ENCODE measurements at regions not wholly inside any gene's neighbourhood (a gene's known extent, or its start where the extent isn't known, plus 50 kb on each side); places are given as distances from the start of the nearest gene placed in this dataset.

DNA sequence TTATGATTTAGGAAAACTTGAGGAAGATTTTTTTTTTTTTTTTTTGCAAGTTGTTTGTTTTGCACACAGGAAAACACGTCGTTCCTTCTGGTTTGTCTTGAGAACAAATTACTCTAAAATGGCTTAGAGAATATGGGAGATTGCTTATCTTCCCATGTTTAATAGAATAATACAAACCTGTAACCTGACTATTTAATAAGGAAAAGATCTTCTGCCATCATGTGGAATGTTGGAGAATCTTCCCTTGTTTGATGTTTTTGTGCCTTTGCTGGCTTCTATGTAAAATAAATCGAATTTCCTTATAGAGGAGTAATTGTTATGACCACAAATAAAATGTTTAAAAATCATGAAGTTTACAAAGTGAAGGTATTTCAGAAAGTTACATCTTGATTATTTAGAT, 818.8 kb downstream of the GATA3 start:
- TF ChIP-seq, protein P1, sequence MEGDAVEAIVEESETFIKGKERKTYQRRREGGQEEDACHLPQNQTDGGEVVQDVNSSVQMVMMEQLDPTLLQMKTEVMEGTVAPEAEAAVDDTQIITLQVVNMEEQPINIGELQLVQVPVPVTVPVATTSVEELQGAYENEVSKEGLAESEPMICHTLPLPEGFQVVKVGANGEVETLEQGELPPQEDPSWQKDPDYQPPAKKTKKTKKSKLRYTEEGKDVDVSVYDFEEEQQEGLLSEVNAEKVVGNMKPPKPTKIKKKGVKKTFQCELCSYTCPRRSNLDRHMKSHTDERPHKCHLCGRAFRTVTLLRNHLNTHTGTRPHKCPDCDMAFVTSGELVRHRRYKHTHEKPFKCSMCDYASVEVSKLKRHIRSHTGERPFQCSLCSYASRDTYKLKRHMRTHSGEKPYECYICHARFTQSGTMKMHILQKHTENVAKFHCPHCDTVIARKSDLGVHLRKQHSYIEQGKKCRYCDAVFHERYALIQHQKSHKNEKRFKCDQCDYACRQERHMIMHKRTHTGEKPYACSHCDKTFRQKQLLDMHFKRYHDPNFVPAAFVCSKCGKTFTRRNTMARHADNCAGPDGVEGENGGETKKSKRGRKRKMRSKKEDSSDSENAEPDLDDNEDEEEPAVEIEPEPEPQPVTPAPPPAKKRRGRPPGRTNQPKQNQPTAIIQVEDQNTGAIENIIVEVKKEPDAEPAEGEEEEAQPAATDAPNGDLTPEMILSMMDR (IDR thresholded peaks at IDR 0.05) = no peak
- TF ChIP-seq POLR2A (IDR thresholded peaks at IDR 0.05) = no peak
- no peak for TF ChIP-seq POLR2AphosphoS5 (IDR thresholded peaks at IDR 0.05; ENCODE audit: insufficient read depth in 1 of 2, low read depth in 1 of 2)
